H9 (cell line): ENCODE measurements at regions not wholly inside any gene's neighbourhood (a gene's known extent, or its start where the extent isn't known, plus 50 kb on each side); places are given as distances from the start of the nearest gene placed in this dataset.

Experiments
- DNase-seq: peaks from one replicate; pipeline ENCODE4 v3.0.0-alpha.2; 2017
- H2AFZ ChIP-seq: one replicate; pipeline ENCODE4 v1.6.1; 2013; ENCODE audit warnings: mild to moderate bottlenecking, low read length, control low read depth, moderate library complexity
- H2AK5ac ChIP-seq: 2 replicates; pipeline ENCODE4 v1.6.1; 2013; ENCODE audit warnings: low read length, control low read depth, mixed read lengths; ENCODE audit not compliant: insufficient read length
- H2BK120ac ChIP-seq: one replicate; pipeline ENCODE4 v1.6.1; 2013; ENCODE audit warnings: low read depth, mild to moderate bottlenecking, low read length, control low read depth, inconsistent platforms; ENCODE audit not compliant: poor library complexity, severe bottlenecking
- H2BK12ac ChIP-seq: 2 replicates; pipeline ENCODE4 v1.6.1; 2013; ENCODE audit warnings: low read length, control low read depth, mixed read lengths, low read depth; ENCODE audit not compliant: insufficient read length
- H2BK15ac ChIP-seq: 2 replicates; pipeline ENCODE4 v1.6.1; 2013; ENCODE audit warnings: low read depth, low read length, control low read depth
- H2BK20ac ChIP-seq: one replicate; pipeline ENCODE4 v1.6.1; 2013; ENCODE audit warnings: low read depth, mild to moderate bottlenecking, low read length, control low read depth, inconsistent platforms; ENCODE audit not compliant: poor library complexity, severe bottlenecking
- H2BK5ac ChIP-seq: 2 replicates; pipeline ENCODE4 v1.6.1; 2013; ENCODE audit warnings: low read length, control low read depth, mixed read lengths; ENCODE audit not compliant: insufficient read length
- H3K14ac ChIP-seq: 2 replicates; pipeline ENCODE4 v1.6.1; 2013; ENCODE audit warnings: low read length, control low read depth; ENCODE audit not compliant: insufficient read depth
- H3K18ac ChIP-seq: 2 replicates; pipeline ENCODE4 v1.6.1; 2013; ENCODE audit warnings: low read depth, mild to moderate bottlenecking, mixed read lengths, low read length, control low read depth; ENCODE audit not compliant: insufficient read length
- H3K23ac ChIP-seq: 2 replicates; pipeline ENCODE4 v1.6.1; 2013; ENCODE audit warnings: low read length, control low read depth, mixed read lengths, low read depth; ENCODE audit not compliant: insufficient read length
- H3K23me2 ChIP-seq: 2 replicates; pipeline ENCODE4 v1.6.1; 2013; ENCODE audit warnings: low read depth, mild to moderate bottlenecking, mixed read lengths, low read length, control low read depth; ENCODE audit not compliant: insufficient read length, poor library complexity, severe bottlenecking
- H3K27ac ChIP-seq: 2 replicates; pipeline ENCODE4 v1.5.1; 2013; ENCODE audit warnings: low read length, control low read depth, mixed read lengths, low read depth; ENCODE audit not compliant: insufficient read length
- H3K27me3 ChIP-seq: 2 replicates; pipeline ENCODE4 v1.6.1; 2013; ENCODE audit warnings: low read length, control low read depth, inconsistent platforms; ENCODE audit not compliant: insufficient read depth
- H3K4ac ChIP-seq: 2 replicates; pipeline ENCODE4 v1.6.1; 2013; ENCODE audit warnings: low read depth, mild to moderate bottlenecking, control low read depth, inconsistent platforms, low read length, moderate library complexity
- H3K4me1 ChIP-seq: 2 replicates; pipeline ENCODE4 v1.6.1; 2013; ENCODE audit warnings: low read length, control low read depth, inconsistent platforms; ENCODE audit not compliant: insufficient read depth
- H3K4me2 ChIP-seq: 2 replicates; pipeline ENCODE4 v1.6.1; 2013; ENCODE audit warnings: low read length, control low read depth, mixed read lengths; ENCODE audit not compliant: insufficient read length, insufficient read depth
- H3K56ac ChIP-seq: 2 replicates; pipeline ENCODE4 v1.6.1; 2013; ENCODE audit warnings: low read depth, mild to moderate bottlenecking, mixed read lengths, low read length, control low read depth; ENCODE audit not compliant: insufficient read length
- H3K79me1 ChIP-seq: 2 replicates; pipeline ENCODE4 v1.6.1; 2013; ENCODE audit warnings: low read depth, mild to moderate bottlenecking, moderate library complexity, low read length, control low read depth, inconsistent platforms; ENCODE audit not compliant: insufficient read depth, poor library complexity, severe bottlenecking
- H3K79me2 ChIP-seq: 2 replicates; pipeline ENCODE4 v1.6.1; 2013; ENCODE audit warnings: low read length, control low read depth, inconsistent platforms; ENCODE audit not compliant: insufficient read depth
- H3K9ac ChIP-seq: 2 replicates; pipeline ENCODE4 v1.6.1; 2013; ENCODE audit warnings: low read length, control low read depth, mixed read lengths; ENCODE audit not compliant: insufficient read length; ENCODE audit errors: extremely low read depth
- H3K9me3 ChIP-seq: one replicate; pipeline ENCODE4 v1.6.1; 2013; ENCODE audit warnings: low read depth, low read length, inconsistent platforms; ENCODE audit not compliant: control insufficient read depth
- H3T11ph ChIP-seq: one replicate; pipeline ENCODE4 v1.6.1; 2013; ENCODE audit warnings: mild to moderate bottlenecking, low read length, control low read depth, inconsistent platforms
- H4K20me1 ChIP-seq: one replicate; pipeline ENCODE4 v1.6.1; 2013; ENCODE audit not compliant: control insufficient read depth, insufficient read length, insufficient read depth
- H4K5ac ChIP-seq: 2 replicates; pipeline ENCODE4 v1.6.1; 2013; ENCODE audit warnings: low read depth, mild to moderate bottlenecking, mixed read lengths, low read length, control low read depth; ENCODE audit not compliant: insufficient read length
- H4K8ac ChIP-seq: replicated peaks from 2 replicates; pipeline ENCODE4 v1.6.1; 2013; ENCODE audit warnings: low read length, control low read depth, mixed read lengths, low read depth; ENCODE audit not compliant: insufficient read length
- H4K91ac ChIP-seq: 2 replicates; pipeline ENCODE4 v1.6.1; 2013; ENCODE audit warnings: low read depth, mild to moderate bottlenecking, moderate library complexity, mixed read lengths, low read length, control low read depth; ENCODE audit not compliant: insufficient read length
- H3K27ac Mint-ChIP-seq, 3 experiments: 2 replicates in 2 of 3; 3 replicates in 1 of 3; pipeline ENCODE4 v1.8.0; 2020 to 2021; ENCODE audit warnings: mixed read lengths in 3 of 3, mild to moderate bottlenecking in 1 of 3, moderate library complexity in 1 of 3
- H3K27me3 Mint-ChIP-seq: 2 replicates; pipeline ENCODE4 v1.8.0; 2021; ENCODE audit warnings: low read depth, mild to moderate bottlenecking, moderate library complexity, mixed read lengths
- H3K36me3 Mint-ChIP-seq, 3 experiments: 2 replicates in 2 of 3; 3 replicates in 1 of 3; pipeline ENCODE4 v1.8.0; 2020 to 2021; ENCODE audit warnings: low read depth in 3 of 3, mixed read lengths in 3 of 3; ENCODE audit not compliant: insufficient read depth in 1 of 3
- H3K4me1 Mint-ChIP-seq, 2 experiments: 2 replicates each; pipeline ENCODE4 v1.8.0; 2020; ENCODE audit warnings: mixed read lengths in 2 of 2
- H3K4me3 Mint-ChIP-seq, 2 experiments: 2 replicates in 1 of 2; 3 replicates in 1 of 2; pipeline ENCODE4 v1.8.0; 2020 to 2021; ENCODE audit warnings: mild to moderate bottlenecking in 2 of 2, mixed read lengths in 2 of 2, moderate library complexity in 1 of 2
- H3K9me3 Mint-ChIP-seq, 2 experiments: 2 replicates in 1 of 2; 3 replicates in 1 of 2; pipeline ENCODE4 v1.8.0; 2020; ENCODE audit warnings: mild to moderate bottlenecking in 2 of 2, mixed read lengths in 2 of 2, moderate library complexity in 1 of 2
- CTCF ChIP-seq: fragments of 200-600 bp; sonication (generic); conservative IDR thresholded peaks from 3 replicates; pipeline ENCODE4 v1.8.0; 2021; ENCODE audit warnings: antibody characterized with exemption, mild to moderate bottlenecking
- WGBS: extraction: QIAGEN DNeasy Blood & Tissue Kit; methylation state at CpG from one replicate; pipeline ENCODE4 v1.1.7; 2013; ENCODE audit warnings: missing lambda C conversion rate, low lambda C conversion rate, mixed read lengths; ENCODE audit not compliant: insufficient read length; ENCODE audit errors: extremely low coverage; 5-methylcytosine and 5-hydroxymethylcytosine counted together

GRCh38 chr2:236752096-236752495 lies 182.5 kb downstream of the ACKR3 start:
- H3K4me3 Mint-ChIP-seq, result no peak overlapping the region
- H3K4me2 ChIP-seq, result no peak overlapping the region
- DNase-seq, result no peak
- H3K18ac ChIP-seq, result no peak overlapping the region
- H2BK20ac ChIP-seq, result no peak overlapping the region
- no peak overlapping the region for H2BK120ac ChIP-seq
- no peak overlapping the region for H2BK12ac ChIP-seq
- H3K79me2 ChIP-seq, result no peaks in the 10 kb centered on the region
- H3K4me1 Mint-ChIP-seq, result peaks cover 9 to 22% of the 10 kb centered on the region in 2 experiments
- H3K4me1 ChIP-seq, result no peaks in the 10 kb centered on the region
- no peak overlapping the region for H3T11ph ChIP-seq
- no peaks in the 10 kb centered on the region for H3K23me2 ChIP-seq
- H4K8ac ChIP-seq, result no peak overlapping the region
- TF ChIP-seq CTCF, result no peak
- peaks cover 0 to 3% of the 10 kb centered on the region in 2 experiments; a peak in 1 of 5 replicates for H3K9me3 Mint-ChIP-seq
- H3K27ac Mint-ChIP-seq, result no peak overlapping the region
- H3K27me3 ChIP-seq, result no peaks in the 10 kb centered on the region
- no peak overlapping the region for H2AFZ ChIP-seq
- WGBS, result no CpG with 5 or more reads among the region's 11 CpGs
- H3K9ac ChIP-seq, result no peak overlapping the region
- no peaks in the 10 kb centered on the region for H3K79me1 ChIP-seq
- no peak overlapping the region for H3K14ac ChIP-seq
- no peak overlapping the region for H2BK5ac ChIP-seq
- H3K4ac ChIP-seq, result no peak overlapping the region
- H3K56ac ChIP-seq, result no peak overlapping the region
- no peak overlapping the region for H3K27ac ChIP-seq
- H4K20me1 ChIP-seq, result no peaks in the 10 kb centered on the region
- no peaks in the 10 kb centered on the region; a peak in 2 of 7 replicates for H3K36me3 Mint-ChIP-seq
- H4K5ac ChIP-seq, result no peak overlapping the region
- no peaks in the 10 kb centered on the region for H3K9me3 ChIP-seq
- no peak overlapping the region for H3K23ac ChIP-seq
- no peak overlapping the region for H4K91ac ChIP-seq
- H2AK5ac ChIP-seq, result no peak overlapping the region
- peaks cover 4% of the 10 kb centered on the region for H3K27me3 Mint-ChIP-seq
- no peak overlapping the region for H2BK15ac ChIP-seq
